ENCODE measurements at regions not wholly inside any gene's neighbourhood (a gene's known extent, or its start where the extent isn't known, plus 50 kb on each side); places are given as distances from the start of the nearest gene placed in this dataset.
A peak's percentile ranks its signal among the peaks of the same experiment; 100 is the strongest.

GRCh38 chr22:49518436-49518970 is 309.2 kb downstream of the BRD1 start:
- H3K4me3 ChIP-seq (ENCODE audit: low read depth, low read length): no peak overlapping the region
- no peak for TF ChIP-seq CTCF (IDR thresholded peaks at IDR 0.05; ENCODE audit: borderline replicate concordance, insufficient read depth, low read depth, low read length)

GRCh38 chr22:49517667-49518185 is 309.9 kb downstream of the BRD1 start:
- H3K4me3 ChIP-seq (ENCODE audit: low read depth, low read length): no peak overlapping the region
- no peak for TF ChIP-seq CTCF (IDR thresholded peaks at IDR 0.05; ENCODE audit: borderline replicate concordance, insufficient read depth, low read depth, low read length)

DNA sequence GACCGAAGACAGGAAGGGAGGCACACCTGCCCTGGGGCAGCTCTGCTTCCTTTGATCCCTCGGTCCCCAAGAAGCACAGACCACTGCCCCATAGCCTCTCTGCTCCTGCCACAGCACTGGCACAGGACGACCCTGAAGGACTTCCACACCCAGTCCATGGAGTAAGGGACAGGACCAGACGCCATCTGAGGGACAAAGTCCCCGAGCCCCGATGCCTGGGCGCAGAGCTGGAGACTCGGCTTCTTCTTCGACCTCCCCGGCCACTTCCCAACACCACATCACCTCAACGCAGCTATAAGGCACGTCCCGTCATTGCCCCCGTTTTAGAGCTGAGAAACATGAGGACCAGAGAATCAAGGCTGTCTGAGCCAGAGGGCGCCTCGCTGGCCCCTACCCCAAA is 310.5 kb downstream of the BRD1 start:
- no peak overlapping the region for H3K4me3 ChIP-seq (ENCODE audit: low read depth, low read length)
- TF ChIP-seq CTCF (IDR thresholded peaks at IDR 0.05; ENCODE audit: borderline replicate concordance, insufficient read depth, low read depth, low read length): no peak

DNA sequence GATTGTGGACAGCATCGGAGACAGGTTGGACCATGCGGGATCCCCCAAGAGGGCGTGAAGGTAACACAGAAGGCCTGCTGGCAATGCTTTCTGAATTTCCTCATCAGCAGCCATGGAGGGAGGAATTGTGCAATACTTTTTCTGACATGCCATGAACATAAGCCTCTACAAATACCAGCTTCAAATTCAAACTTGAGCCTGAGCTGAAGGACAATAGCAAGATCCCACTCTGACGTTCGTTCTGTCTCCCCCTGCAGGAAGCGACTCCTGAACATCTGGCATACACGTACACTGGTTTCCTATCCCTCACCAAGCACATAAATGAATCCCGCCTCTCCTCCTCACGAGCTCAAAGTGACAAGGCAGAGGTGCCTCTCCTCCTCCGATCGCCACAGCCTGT is 312.2 kb downstream of the BRD1 start:
- no peak overlapping the region for H3K4me3 ChIP-seq (ENCODE audit: low read depth, low read length)
- peak; percentile 14; the same call in 1 of the 2 replicates for TF ChIP-seq CTCF (IDR thresholded peaks at IDR 0.05; ENCODE audit: borderline replicate concordance, insufficient read depth, low read depth, low read length)

DNA sequence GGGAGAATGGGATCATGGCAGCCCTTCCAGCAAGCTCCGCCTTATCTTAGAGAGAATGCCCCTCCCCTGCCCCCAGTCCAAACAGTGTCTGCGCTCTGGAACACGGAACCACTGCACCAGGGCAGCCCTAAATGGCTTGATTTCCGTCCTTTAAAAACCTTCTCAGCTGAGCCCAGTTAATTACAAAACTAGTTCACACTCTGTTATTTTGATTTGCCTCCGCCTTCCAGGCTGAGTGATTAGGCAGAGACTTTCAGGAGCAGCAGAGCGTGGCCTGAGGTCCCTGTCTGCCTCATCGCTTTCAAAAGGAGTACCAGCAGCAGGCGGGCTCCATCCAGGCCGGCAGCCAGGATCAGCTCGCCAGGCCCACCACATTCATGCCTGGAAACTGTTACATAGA is 313.0 kb downstream of the BRD1 start:
- no peak for TF ChIP-seq CTCF (IDR thresholded peaks at IDR 0.05; ENCODE audit: borderline replicate concordance, insufficient read depth, low read depth, low read length)

DNA sequence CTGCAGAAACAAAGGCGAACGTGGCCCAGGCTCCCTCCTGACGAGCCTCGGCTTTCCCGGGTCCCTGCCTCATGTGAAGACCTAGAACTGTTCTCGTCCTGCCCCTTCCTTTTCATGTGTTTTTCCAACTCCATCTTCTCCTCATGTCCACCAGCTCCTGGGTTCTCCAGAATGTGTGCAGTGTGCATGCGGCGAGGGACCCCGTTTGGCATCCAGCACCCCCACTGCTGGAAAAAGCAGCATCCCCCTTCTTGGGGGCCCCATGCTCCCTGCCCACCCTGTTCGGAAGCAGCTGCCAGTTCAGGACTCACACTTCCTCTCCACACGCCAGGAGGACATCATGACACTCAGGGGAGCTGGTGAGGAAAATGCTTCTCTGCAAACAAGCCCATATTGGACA is 313.5 kb downstream of the BRD1 start:
- H3K4me3 ChIP-seq (ENCODE audit: low read depth, low read length): no peak overlapping the region
- TF ChIP-seq CTCF (IDR thresholded peaks at IDR 0.05; ENCODE audit: borderline replicate concordance, insufficient read depth, low read depth, low read length): no peak

More for the DNA sequence above, 313.0 kb downstream of the BRD1 start:
- H3K4me3 ChIP-seq (ENCODE audit: low read depth, low read length): no peak overlapping the region

- TF ChIP-seq CTCF (IDR thresholded peaks at IDR 0.05; ENCODE audit: borderline replicate concordance, insufficient read depth, low read depth, low read length): no peak
- H3K4me3 ChIP-seq (ENCODE audit: low read depth, low read length): no peak overlapping the region
Measured at GRCh38 chr22:49513358-49513851, 314.3 kb downstream of the BRD1 start.
